CD4-positive, alpha-beta memory T cell (primary cell): ENCODE measurements at regions not wholly inside any gene's neighbourhood (a gene's known extent, or its start where the extent isn't known, plus 50 kb on each side); places are given as distances from the start of the nearest gene placed in this dataset.

Source experiments
- CTCF ChIA-PET: fragments of 350-600 bp; sonication (Branson Sonifier 250); formaldehyde crosslinking; loops from one replicate; lab custom pipeline; 2021; ENCODE audit warnings: inconsistent platforms; ENCODE audit not compliant: partially characterized antibody; lab: Charles Lee
- POLR2A ChIA-PET: fragments of 350-600 bp; sonication (Branson Sonifier 250); formaldehyde crosslinking; loops from one replicate; lab custom pipeline; 2021; ENCODE audit not compliant: partially characterized antibody; lab: Charles Lee
- DNase-seq, 5 donors: peaks; one replicate each; pipeline versions ENCODE4 v3.0.0 to v3.0.0-alpha.2; 2020 to 2022; ENCODE audit warnings: mixed read lengths in 1 of 5
- H3K27ac ChIP-seq: one replicate; pipeline ENCODE4 v1.7.0; 2013; ENCODE audit warnings: low read depth, low read length
- H3K27me3 ChIP-seq: 2 replicates; pipeline ENCODE4 v1.7.0; 2013; ENCODE audit warnings: mild to moderate bottlenecking, low read length, moderate library complexity; ENCODE audit not compliant: insufficient read depth
- H3K36me3 ChIP-seq: 2 replicates; pipeline ENCODE4 v1.7.0; 2013; ENCODE audit warnings: mild to moderate bottlenecking, low read length, moderate library complexity; ENCODE audit not compliant: insufficient read depth
- H3K4me1 ChIP-seq: 2 replicates; pipeline ENCODE4 v1.7.0; 2013; ENCODE audit warnings: mild to moderate bottlenecking, low read length, moderate library complexity; ENCODE audit not compliant: insufficient read depth
- H3K4me3 ChIP-seq, 2 donors: one replicate each; pipeline ENCODE4 v1.7.0; 2013; ENCODE audit warnings: low read length in 2 of 2, mild to moderate bottlenecking in 1 of 2
- H3K9me3 ChIP-seq, 2 donors: one replicate each; pipeline ENCODE4 v1.7.0; 2013; ENCODE audit warnings: low read length in 2 of 2, control low read depth in 1 of 2; ENCODE audit not compliant: control insufficient read depth in 1 of 2
- H3K27ac Mint-ChIP-seq, 7 donors: one replicate each; pipeline ENCODE4 v1.8.0; 2020 to 2021; ENCODE audit warnings: mixed read lengths in 7 of 7, mild to moderate bottlenecking in 6 of 7, inconsistent platforms in 3 of 7, moderate library complexity in 3 of 7
- H3K27me3 Mint-ChIP-seq, 2 donors: one replicate each; pipeline ENCODE4 v1.8.0; 2020 to 2021; ENCODE audit warnings: mixed read lengths in 2 of 2
- H3K36me3 Mint-ChIP-seq, 2 donors: one replicate each; pipeline ENCODE4 v1.8.0; 2020 to 2021; ENCODE audit warnings: mixed read lengths in 2 of 2, inconsistent platforms in 1 of 2, mild to moderate bottlenecking in 1 of 2
- H3K4me1 Mint-ChIP-seq, 4 donors: one replicate each; pipeline ENCODE4 v1.8.0; 2020 to 2021; ENCODE audit warnings: mixed read lengths in 4 of 4, mild to moderate bottlenecking in 1 of 4
- H3K4me3 Mint-ChIP-seq, 8 donors: one replicate each; pipeline ENCODE4 v1.8.0; 2020 to 2021; ENCODE audit warnings: mixed read lengths in 8 of 8, mild to moderate bottlenecking in 7 of 8, moderate library complexity in 6 of 8, inconsistent platforms in 3 of 8
- H3K9me3 Mint-ChIP-seq, 8 donors: one replicate each; pipeline ENCODE4 v1.8.0; 2020 to 2021; ENCODE audit warnings: mixed read lengths in 8 of 8, mild to moderate bottlenecking in 5 of 8, inconsistent platforms in 3 of 8, moderate library complexity in 1 of 8
- intact Hi-C: fragments of 100-400 bp; cut with micrococcal nuclease; formaldehyde crosslinking; loops from one replicate; pipeline ENCODE4 v1.15.1; 2023

DNA sequence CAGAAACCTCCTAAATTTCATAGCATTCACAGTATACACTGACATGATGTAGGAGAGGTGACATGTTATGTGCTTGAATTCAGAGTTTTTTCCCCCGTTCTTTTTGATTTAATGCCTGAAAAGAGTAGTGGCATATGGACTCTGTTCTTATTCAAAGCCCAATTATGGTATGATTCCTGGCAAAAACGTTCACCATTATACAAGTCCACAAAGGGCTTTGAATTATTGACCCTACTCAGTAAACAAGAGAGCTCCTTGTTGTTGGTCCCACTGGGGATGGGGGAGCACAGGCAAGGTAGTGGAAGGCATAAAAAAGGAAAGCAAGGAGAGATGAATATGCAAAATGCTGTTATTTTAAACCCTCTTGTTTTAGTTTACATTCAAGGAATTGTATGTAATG is 136.0 kb upstream of the AHI1 start:
- DNase-seq, result no peak
- intact Hi-C loops, result no loop called here
- Mint-ChIP-seq H3K4me3 (no peak overlapping the region), H3K27me3 (peaks cover 0 to 8% of the 10 kb centered on the region in 2 donors), H3K27ac (no peak overlapping the region), H3K36me3 (no peaks in the 10 kb centered on the region), H3K9me3 (no peaks in the 10 kb centered on the region), H3K4me1 (no peaks in the 10 kb centered on the region)
- Histone ChIP-seq H3K36me3 (no peaks in the 10 kb centered on the region), H3K27me3 (no peaks in the 10 kb centered on the region), H3K9me3 (no peaks in the 10 kb centered on the region), H3K27ac (no peak overlapping the region), H3K4me3 (no peak overlapping the region), H3K4me1 (no peaks in the 10 kb centered on the region)
- POLR2A ChIA-PET, result no interaction called here
- CTCF ChIA-PET, result no interaction called here

DNA sequence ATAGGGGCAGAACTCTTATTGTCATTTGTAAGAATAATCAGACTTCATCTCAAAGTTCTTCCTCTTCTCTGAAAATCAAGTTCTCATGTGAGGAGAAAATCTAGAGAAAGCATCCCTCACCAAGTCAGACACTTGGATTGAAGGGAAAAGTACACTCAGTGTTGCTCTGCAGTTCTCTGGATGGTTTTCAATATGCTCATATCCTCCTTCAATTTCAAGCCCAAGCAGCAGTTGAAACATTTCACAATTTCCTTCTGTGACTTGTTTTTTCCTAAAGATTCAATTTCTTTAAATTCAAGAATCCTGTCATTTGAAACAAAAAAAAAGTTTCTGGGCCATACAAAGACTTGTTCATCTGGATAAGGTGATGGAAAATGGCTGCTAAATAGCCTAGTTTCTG is 140.2 kb upstream of the AHI1 start:
- ChIA-PET CTCF (no interaction called here), POLR2A (no interaction called here)
- H3K27me3 Mint-ChIP-seq, result peaks cover 1 to 12% of the 10 kb centered on the region in 2 donors
- H3K4me1 Mint-ChIP-seq, result peaks cover 0 to 5% (median under 1%) of the 10 kb centered on the region in 4 donors
- H3K9me3 ChIP-seq, result no peaks in the 10 kb centered on the region
- intact Hi-C loops, result no loop called here
- no peaks in the 10 kb centered on the region for H3K9me3 Mint-ChIP-seq
- H3K4me3 Mint-ChIP-seq, result no peak overlapping the region
- no peak overlapping the region for H3K27ac ChIP-seq
- no peaks in the 10 kb centered on the region for H3K36me3 Mint-ChIP-seq
- H3K36me3 ChIP-seq, result no peaks in the 10 kb centered on the region
- H3K4me1 ChIP-seq, result no peaks in the 10 kb centered on the region
- H3K4me3 ChIP-seq, result no peak overlapping the region
- DNase-seq, result no peak
- no peak overlapping the region for H3K27ac Mint-ChIP-seq
- H3K27me3 ChIP-seq, result no peaks in the 10 kb centered on the region

DNA sequence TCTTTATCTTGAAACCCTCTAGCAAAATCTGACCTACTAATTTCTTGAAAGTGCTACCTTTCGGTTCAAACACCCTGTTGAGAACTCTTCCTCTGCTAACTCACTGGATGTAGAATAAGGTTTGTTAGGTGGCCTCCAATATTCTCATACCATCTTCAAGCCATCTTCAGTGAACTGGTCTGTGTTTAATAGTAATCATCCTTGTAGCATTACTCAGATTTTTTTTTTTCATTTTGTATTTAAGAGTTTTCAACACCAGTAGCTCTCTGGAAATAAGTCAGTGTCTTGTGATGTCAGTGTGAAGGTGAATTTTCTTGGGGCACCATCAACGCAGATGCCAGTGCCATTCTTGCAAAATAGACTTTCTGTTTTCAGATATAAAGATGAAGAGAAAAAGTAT is 140.6 kb upstream of the AHI1 start:
- Mint-ChIP-seq H3K4me1 (peaks cover 0 to 5% (median under 1%) of the 10 kb centered on the region in 4 donors), H3K4me3 (no peak overlapping the region), H3K27me3 (peaks cover 1 to 12% of the 10 kb centered on the region in 2 donors), H3K9me3 (no peaks in the 10 kb centered on the region), H3K36me3 (no peaks in the 10 kb centered on the region), H3K27ac (no peak overlapping the region)
- Histone ChIP-seq H3K4me1 (no peaks in the 10 kb centered on the region), H3K27ac (no peak overlapping the region), H3K4me3 (no peak overlapping the region), H3K9me3 (no peaks in the 10 kb centered on the region), H3K36me3 (no peaks in the 10 kb centered on the region), H3K27me3 (no peaks in the 10 kb centered on the region)
- ChIA-PET CTCF (no interaction called here), POLR2A (no interaction called here)
- DNase-seq, result no peak
- intact Hi-C loops, result no loop called here

DNA sequence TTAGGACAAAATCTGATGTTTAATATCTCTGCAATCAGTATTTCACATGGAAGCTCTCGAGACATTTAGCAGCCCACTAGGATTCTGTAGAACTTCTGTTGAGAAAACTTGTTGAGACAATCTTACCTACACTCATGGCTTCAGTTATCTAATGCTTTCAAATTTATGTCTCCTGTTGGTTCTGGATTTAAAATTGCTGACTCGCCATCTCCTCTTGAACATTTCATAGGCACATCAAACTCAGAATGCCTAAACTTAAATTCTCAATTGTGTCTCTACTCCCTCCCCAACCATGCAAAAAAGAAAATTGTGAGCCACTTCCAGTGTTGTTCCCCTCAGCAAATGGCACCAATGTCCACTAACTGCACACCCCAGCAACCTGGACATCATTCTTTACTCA is 142.5 kb upstream of the AHI1 start:
- no peaks in the 10 kb centered on the region for H3K27me3 ChIP-seq
- no peaks in the 10 kb centered on the region for H3K9me3 ChIP-seq
- no peaks in the 10 kb centered on the region for H3K9me3 Mint-ChIP-seq
- no peaks in the 10 kb centered on the region for H3K4me1 ChIP-seq
- no peaks in the 10 kb centered on the region for H3K36me3 ChIP-seq
- no peak overlapping the region for H3K4me3 Mint-ChIP-seq
- CTCF ChIA-PET, result no interaction called here
- H3K4me1 Mint-ChIP-seq, result peaks cover 0 to 5% (median under 1%) of the 10 kb centered on the region in 4 donors
- peaks cover 1 to 6% of the 10 kb centered on the region in 2 donors for H3K27me3 Mint-ChIP-seq
- no peak overlapping the region for H3K4me3 ChIP-seq
- DNase-seq, result no peak
- POLR2A ChIA-PET, result no interaction called here
- H3K27ac Mint-ChIP-seq, result no peak overlapping the region
- no peak overlapping the region for H3K27ac ChIP-seq
- intact Hi-C loops, result no loop called here
- H3K36me3 Mint-ChIP-seq, result no peaks in the 10 kb centered on the region

DNA sequence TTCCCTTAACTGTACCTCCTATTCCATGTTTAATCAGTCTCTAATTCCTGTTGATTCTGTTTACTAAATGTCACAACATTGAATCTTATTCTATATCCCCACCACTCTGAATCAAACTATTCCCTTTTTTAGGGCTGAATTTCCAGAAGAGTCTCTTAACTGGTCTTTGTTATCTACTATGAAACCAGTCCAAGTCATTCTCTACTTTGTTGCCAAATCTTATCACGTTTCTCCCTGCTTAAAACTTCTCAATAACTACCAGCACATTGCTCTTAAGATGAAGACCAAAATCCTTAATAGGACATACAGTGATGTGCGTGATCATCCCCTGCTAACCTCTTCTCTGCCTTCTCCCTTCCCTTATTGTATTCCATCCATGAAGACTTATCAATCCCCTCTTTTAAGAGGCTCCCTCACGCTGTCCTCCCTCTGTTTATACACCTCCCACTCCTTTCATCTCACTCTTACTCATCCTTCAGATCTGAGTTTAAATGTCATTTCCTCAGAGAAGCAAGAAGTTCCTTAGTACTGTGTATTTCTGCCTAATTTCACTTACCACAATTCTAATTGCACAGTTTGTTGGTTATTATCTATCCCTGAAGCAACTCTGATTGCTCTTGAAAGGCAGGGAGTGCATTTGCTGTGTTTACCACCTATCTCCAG is 143.0 kb upstream of the AHI1 start:
- CTCF ChIA-PET, result no interaction called here
- Histone ChIP-seq H3K9me3 (no peaks in the 10 kb centered on the region), H3K4me3 (no peak overlapping the region), H3K36me3 (no peaks in the 10 kb centered on the region), H3K27me3 (no peaks in the 10 kb centered on the region), H3K4me1 (no peaks in the 10 kb centered on the region), H3K27ac (no peak overlapping the region)
- H3K27ac Mint-ChIP-seq, result no peak overlapping the region
- no peak for DNase-seq
- POLR2A ChIA-PET, result no interaction called here
- no peaks in the 10 kb centered on the region for H3K36me3 Mint-ChIP-seq
- peaks cover 0 to 5% (median under 1%) of the 10 kb centered on the region in 4 donors for H3K4me1 Mint-ChIP-seq
- no peak overlapping the region for H3K4me3 Mint-ChIP-seq
- peaks cover 1 to 6% of the 10 kb centered on the region in 2 donors for H3K27me3 Mint-ChIP-seq
- H3K9me3 Mint-ChIP-seq, result no peaks in the 10 kb centered on the region
- intact Hi-C loops, result no loop called here

DNA sequence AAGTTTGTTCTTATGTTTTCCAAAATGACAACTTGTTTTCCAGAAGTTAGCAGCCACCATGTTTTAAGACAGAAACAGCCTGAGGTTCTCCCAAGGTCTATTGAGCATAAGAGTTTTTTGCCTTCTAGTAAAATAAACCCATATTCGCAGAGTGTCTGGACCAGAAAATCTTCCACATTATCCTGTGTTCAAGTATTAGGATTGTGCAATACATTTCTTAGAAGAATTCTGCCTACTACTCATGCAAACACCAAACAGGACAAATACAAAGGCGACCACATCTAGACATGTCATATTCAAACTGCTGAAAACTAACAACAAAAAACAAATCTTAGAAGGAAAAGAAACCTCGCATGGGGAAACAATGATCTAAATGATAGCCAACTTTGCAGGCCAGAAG is 145.4 kb upstream of the AHI1 start:
- POLR2A ChIA-PET, result no interaction called here
- intact Hi-C loops, result no loop called here
- no peaks in the 10 kb centered on the region for H3K9me3 ChIP-seq
- H3K4me1 ChIP-seq, result no peaks in the 10 kb centered on the region
- Mint-ChIP-seq H3K27ac (no peak overlapping the region), H3K9me3 (no peaks in the 10 kb centered on the region), H3K36me3 (no peaks in the 10 kb centered on the region), H3K4me3 (no peak overlapping the region), H3K4me1 (peaks cover 0 to 5% (median under 1%) of the 10 kb centered on the region in 4 donors), H3K27me3 (peaks cover 1 to 4% of the 10 kb centered on the region in 2 donors)
- DNase-seq, result no peak
- no peaks in the 10 kb centered on the region for H3K27me3 ChIP-seq
- H3K27ac ChIP-seq, result no peak overlapping the region
- CTCF ChIA-PET, result no interaction called here
- H3K4me3 ChIP-seq, result no peak overlapping the region
- H3K36me3 ChIP-seq, result no peaks in the 10 kb centered on the region

DNA sequence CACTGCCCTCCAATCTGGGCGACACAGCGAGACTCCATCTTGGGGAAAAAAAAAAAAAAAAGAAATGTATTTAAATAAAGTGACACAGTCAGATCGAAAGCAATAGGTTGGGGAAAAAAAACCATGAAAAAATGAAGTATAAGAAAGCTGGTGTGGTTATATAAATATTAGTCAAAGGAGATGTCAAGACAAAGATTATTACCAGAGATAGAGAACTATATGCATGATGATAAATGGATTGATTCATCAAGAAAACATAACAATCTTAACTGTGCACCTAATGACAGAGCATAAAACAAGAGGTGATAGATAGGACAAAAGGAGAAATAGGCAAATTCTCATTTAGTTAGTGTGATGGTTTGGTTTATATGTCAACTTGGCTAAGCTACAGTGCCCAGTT is 146.9 kb upstream of the AHI1 start:
- Mint-ChIP-seq H3K36me3 (no peaks in the 10 kb centered on the region), H3K4me1 (peaks cover 0 to 5% (median under 1%) of the 10 kb centered on the region in 4 donors), H3K27ac (no peak overlapping the region), H3K27me3 (peaks cover 1% of the 10 kb centered on the region in 2 donors), H3K4me3 (peak overlapping the region in 1 of 8 donors; percentile 6), H3K9me3 (peaks cover 0 to 6% (median 2%) of the 10 kb centered on the region in 8 donors)
- no peaks in the 10 kb centered on the region for H3K4me1 ChIP-seq
- no peaks in the 10 kb centered on the region for H3K36me3 ChIP-seq
- ChIA-PET CTCF (no interaction called here), POLR2A (interaction anchor here (0.6 kb wide), 1 partner anchor 81 kb away, joined by 4 read pairs; no protein-coding TSS in a partner anchor)
- no peaks in the 10 kb centered on the region for H3K27me3 ChIP-seq
- DNase-seq, result no peak
- no peak overlapping the region for H3K4me3 ChIP-seq
- H3K27ac ChIP-seq, result no peak overlapping the region
- no peaks in the 10 kb centered on the region for H3K9me3 ChIP-seq
- intact Hi-C loops, result no loop called here
